Stomach (tissue), 8 donors: ENCODE measurements at regions not wholly inside any gene's neighbourhood (a gene's known extent, or its start where the extent isn't known, plus 50 kb on each side); places are given as distances from the start of the nearest gene placed in this dataset.

Experiments used
- DNase-seq, 2 donors: peaks; one replicate each; pipeline versions ENCODE4 v3.0.0 to v3.0.0-alpha.2; 2013 to 2019
- H3K27ac ChIP-seq, 5 donors: fragments of 200-600 bp in 4 of 5; sonication (generic) in 4 of 5; one replicate each; pipeline ENCODE4 v1.5.1; 2013 to 2019; ENCODE audit warnings: mild to moderate bottlenecking in 1 of 5, moderate library complexity in 1 of 5
- H3K27me3 ChIP-seq, 3 donors: fragments of 200-600 bp; sonication (generic); one replicate each; pipeline ENCODE4 v1.5.1; 2017 to 2019; ENCODE audit warnings: mixed run types in 1 of 3
- H3K36me3 ChIP-seq, 4 donors: fragments of 200-600 bp; sonication (generic); 1 replicate in 3 of 4; 2 replicates in 1 of 4; pipeline ENCODE4 v1.5.1; 2016 to 2019
- H3K4me1 ChIP-seq, 4 donors: fragments of 200-600 bp; sonication (generic); one replicate each; pipeline ENCODE4 v1.5.1; 2016 to 2019
- H3K4me3 ChIP-seq, 4 donors: fragments of 200-600 bp; sonication (generic) in 3 of 4; one replicate each; pipeline ENCODE4 v1.5.1; 2016 to 2019; ENCODE audit warnings: mild to moderate bottlenecking in 1 of 4
- H3K9me3 ChIP-seq, 4 donors: fragments of 200-600 bp; sonication (generic); one replicate each; pipeline ENCODE4 v1.5.1; 2016 to 2019
- CTCF ChIP-seq, 7 experiments: fragments of 450-650 bp in 4 of 7; fragments of 200-600 bp in 3 of 7; sonication (generic) in 3 of 7; IDR thresholded peaks; one replicate each; pipeline ENCODE4 v1.5.1; 2016 to 2019; ENCODE audit warnings: antibody characterized with exemption in 7 of 7, control low read depth in 2 of 7, mild to moderate bottlenecking in 1 of 7
- EP300 ChIP-seq: sonication (generic); formaldehyde crosslinking; IDR thresholded peaks from one replicate; pipeline ENCODE4 v1.6.1; 2017; ENCODE audit warnings: antibody characterized with exemption
- POLR2A ChIP-seq, 4 donors: fragments of 450-650 bp; IDR thresholded peaks; one replicate each; pipeline ENCODE4 v1.6.1; 2016; ENCODE audit warnings: antibody characterized with exemption in 4 of 4, control low read depth in 2 of 4, mild to moderate bottlenecking in 1 of 4, moderate library complexity in 1 of 4
- POLR2AphosphoS5 ChIP-seq, 3 donors: sonication (generic); formaldehyde crosslinking; IDR thresholded peaks; one replicate each; pipeline ENCODE4 v1.6.1; 2016; ENCODE audit warnings: antibody characterized with exemption in 3 of 3
- WGBS, 5 donors: extraction: QIAGEN DNeasy Blood & Tissue Kit in 3 of 5; methylation state at CpG; one replicate each; pipeline versions ENCODE4 v1.1.5 to v1.1.7; 2013 to 2018; 5-methylcytosine and 5-hydroxymethylcytosine counted together
- intact Hi-C: fragments of 100-400 bp; cut with DNase I; formaldehyde crosslinking; loops from one replicate; pipeline ENCODE4 v1.15.1; 2023; ENCODE audit warnings: low total_unique reads
- donor health status: healthy with polysubstance abuse.
- donor health status: Bipolar disorder and iron deficiency.
- donor health status: healthy.

DNA sequence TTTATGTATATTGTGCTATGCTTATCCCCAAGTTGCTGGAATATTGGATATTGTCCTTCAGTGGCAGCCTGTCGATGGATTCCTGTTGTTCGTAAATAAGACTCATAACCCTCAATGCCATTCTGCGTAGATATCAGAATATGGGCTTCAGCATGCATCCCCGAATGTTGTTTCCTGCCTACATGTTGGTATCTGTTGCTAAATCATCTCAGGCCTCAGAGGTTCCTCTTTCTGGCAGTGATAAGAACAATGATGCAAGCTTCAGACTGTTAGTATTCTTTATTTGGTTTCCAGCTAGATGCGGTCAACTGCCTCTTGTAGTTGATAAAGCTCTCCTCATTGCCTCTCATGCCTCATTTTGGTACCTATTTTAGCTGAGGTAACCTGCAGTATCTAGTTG is 2082.6 kb downstream of the MRPL39 start:
- Histone ChIP-seq H3K9me3 (no peaks in the 10 kb centered on the region), H3K27ac (no peak overlapping the region), H3K4me1 (no peaks in the 10 kb centered on the region), H3K4me3 (no peak overlapping the region), H3K27me3 (no peaks in the 10 kb centered on the region), H3K36me3 (no peaks in the 10 kb centered on the region)
- WGBS, 5 donors: 75 to 87% (median 80%) methylated on average over 5 of the region's 5 CpGs
- TF ChIP-seq CTCF (IDR thresholded peaks at IDR 0.05): no peak
- TF ChIP-seq POLR2A (IDR thresholded peaks at IDR 0.05): no peak
- no peak for TF ChIP-seq EP300
- TF ChIP-seq POLR2AphosphoS5 (IDR thresholded peaks at IDR 0.05): no peak
- intact Hi-C loops: no loop called here
- no peak for DNase-seq

DNA sequence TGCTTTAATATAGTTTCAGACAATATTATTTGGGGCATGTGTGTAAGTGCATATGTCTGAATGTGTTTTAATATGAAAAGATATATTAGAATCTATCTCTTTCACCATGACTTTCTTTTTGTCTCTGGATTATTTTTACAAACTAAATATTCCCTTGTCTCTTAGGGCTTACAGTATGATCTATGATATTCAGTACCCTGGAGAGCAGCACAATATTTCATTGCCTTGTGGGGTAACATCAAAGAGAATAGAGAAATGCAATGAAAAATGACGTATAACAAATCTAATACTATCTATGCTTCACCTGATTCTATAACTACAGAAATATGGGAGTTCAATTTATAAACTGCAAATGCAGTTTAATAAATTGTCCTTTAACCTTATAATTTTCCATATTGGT is 2084.5 kb downstream of the MRPL39 start:
- WGBS, 5 donors: 56 to 84% (median 63%) methylated on average over 1 of the region's 1 CpG
- intact Hi-C loops: no loop called here
- Histone ChIP-seq H3K27me3 (no peaks in the 10 kb centered on the region), H3K27ac (no peak overlapping the region), H3K4me1 (no peaks in the 10 kb centered on the region), H3K9me3 (no peaks in the 10 kb centered on the region), H3K4me3 (no peak overlapping the region), H3K36me3 (no peaks in the 10 kb centered on the region)
- TF ChIP-seq POLR2A (IDR thresholded peaks at IDR 0.05): no peak
- TF ChIP-seq CTCF (IDR thresholded peaks at IDR 0.05): no peak
- TF ChIP-seq EP300: no peak
- TF ChIP-seq POLR2AphosphoS5 (IDR thresholded peaks at IDR 0.05): no peak
- no peak for DNase-seq

DNA sequence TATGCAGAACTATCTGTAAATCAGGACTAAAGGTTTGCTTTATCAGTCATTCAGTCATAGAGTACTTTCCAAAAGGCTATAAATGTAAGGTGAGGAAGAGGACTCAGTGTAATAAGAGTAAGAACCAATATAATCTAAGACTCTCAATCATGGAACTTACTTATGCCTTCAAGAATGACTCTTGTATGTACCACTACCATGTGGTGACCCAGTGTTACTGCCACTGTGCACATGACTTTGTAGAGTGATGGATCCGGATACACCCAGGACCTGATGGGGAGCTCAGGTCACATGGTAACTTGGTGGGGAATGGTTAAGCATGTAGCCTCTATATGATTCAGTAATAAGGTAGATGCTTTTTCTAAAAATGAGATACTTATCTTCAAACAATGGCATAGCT is 2099.8 kb downstream of the MRPL39 start:
- no peak for DNase-seq
- 74 to 96% (median 88%) methylated on average over 1 of the region's 1 CpG for WGBS, 5 donors
- no peak overlapping the region for H3K4me3 ChIP-seq

GRCh38 chr21:23496729-23497128 is 2110.6 kb downstream of the MRPL39 start:
- WGBS, 5 donors: 50 to 67% (median 60%) methylated on average over 1 of the region's 1 CpG
- Histone ChIP-seq H3K4me1 (no peaks in the 10 kb centered on the region), H3K27me3 (no peaks in the 10 kb centered on the region), H3K9me3 (peaks cover 0 to 12% (median 8%) of the 10 kb centered on the region in 4 donors), H3K27ac (no peak overlapping the region), H3K4me3 (no peak overlapping the region), H3K36me3 (no peaks in the 10 kb centered on the region)
- DNase-seq: no peak
- intact Hi-C loops: no loop called here
- TF ChIP-seq CTCF (IDR thresholded peaks at IDR 0.05): no peak
- TF ChIP-seq POLR2AphosphoS5 (IDR thresholded peaks at IDR 0.05): no peak
- TF ChIP-seq EP300: no peak
- TF ChIP-seq POLR2A (IDR thresholded peaks at IDR 0.05): no peak

More for the DNA sequence above, 2099.8 kb downstream of the MRPL39 start:
- Histone ChIP-seq H3K27me3 (no peaks in the 10 kb centered on the region), H3K36me3 (no peaks in the 10 kb centered on the region), H3K4me1 (no peaks in the 10 kb centered on the region), H3K9me3 (peaks cover 0 to 10% (median 4%) of the 10 kb centered on the region in 4 donors), H3K27ac (no peak overlapping the region)
- no peak for TF ChIP-seq POLR2AphosphoS5 (IDR thresholded peaks at IDR 0.05)
- TF ChIP-seq EP300: no peak
- TF ChIP-seq CTCF (IDR thresholded peaks at IDR 0.05): no peak
- no peak for TF ChIP-seq POLR2A (IDR thresholded peaks at IDR 0.05)
- intact Hi-C loops: no loop called here
